ENCODE measurements at regions not wholly inside any gene's neighbourhood (a gene's known extent, or its start where the extent isn't known, plus 50 kb on each side); places are given as distances from the start of the nearest gene placed in this dataset.

- TF ChIP-seq, protein P1, sequence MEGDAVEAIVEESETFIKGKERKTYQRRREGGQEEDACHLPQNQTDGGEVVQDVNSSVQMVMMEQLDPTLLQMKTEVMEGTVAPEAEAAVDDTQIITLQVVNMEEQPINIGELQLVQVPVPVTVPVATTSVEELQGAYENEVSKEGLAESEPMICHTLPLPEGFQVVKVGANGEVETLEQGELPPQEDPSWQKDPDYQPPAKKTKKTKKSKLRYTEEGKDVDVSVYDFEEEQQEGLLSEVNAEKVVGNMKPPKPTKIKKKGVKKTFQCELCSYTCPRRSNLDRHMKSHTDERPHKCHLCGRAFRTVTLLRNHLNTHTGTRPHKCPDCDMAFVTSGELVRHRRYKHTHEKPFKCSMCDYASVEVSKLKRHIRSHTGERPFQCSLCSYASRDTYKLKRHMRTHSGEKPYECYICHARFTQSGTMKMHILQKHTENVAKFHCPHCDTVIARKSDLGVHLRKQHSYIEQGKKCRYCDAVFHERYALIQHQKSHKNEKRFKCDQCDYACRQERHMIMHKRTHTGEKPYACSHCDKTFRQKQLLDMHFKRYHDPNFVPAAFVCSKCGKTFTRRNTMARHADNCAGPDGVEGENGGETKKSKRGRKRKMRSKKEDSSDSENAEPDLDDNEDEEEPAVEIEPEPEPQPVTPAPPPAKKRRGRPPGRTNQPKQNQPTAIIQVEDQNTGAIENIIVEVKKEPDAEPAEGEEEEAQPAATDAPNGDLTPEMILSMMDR (IDR thresholded peaks at IDR 0.05): no peak
- no peak for TF ChIP-seq EZH2 (IDR thresholded peaks at IDR 0.05)
- TF ChIP-seq EZH2phosphoT487 (IDR thresholded peaks at IDR 0.05): no peak
Observed at GRCh38 chr5:67377631-67378030, 181.0 kb upstream of the CD180 start.

Data from neural progenitor cell (in vitro differentiated cells).